Inflammatory macrophage treated with lipopolysaccharide for 1 hour (primary cell): ENCODE measurements at regions not wholly inside any gene's neighbourhood (a gene's known extent, or its start where the extent isn't known, plus 50 kb on each side); places are given as distances from the start of the nearest gene placed in this dataset.
"Not testable (repeated sequence)": the region's sequence is repeated elsewhere in the genome, so short reads cannot be mapped to it uniquely, and the experiment has no call there.

Experiments used
- DNase-seq, 2 donors: peaks; one replicate each; pipeline ENCODE4 v3.0.0-alpha.2; 2020 to 2022

DNA sequence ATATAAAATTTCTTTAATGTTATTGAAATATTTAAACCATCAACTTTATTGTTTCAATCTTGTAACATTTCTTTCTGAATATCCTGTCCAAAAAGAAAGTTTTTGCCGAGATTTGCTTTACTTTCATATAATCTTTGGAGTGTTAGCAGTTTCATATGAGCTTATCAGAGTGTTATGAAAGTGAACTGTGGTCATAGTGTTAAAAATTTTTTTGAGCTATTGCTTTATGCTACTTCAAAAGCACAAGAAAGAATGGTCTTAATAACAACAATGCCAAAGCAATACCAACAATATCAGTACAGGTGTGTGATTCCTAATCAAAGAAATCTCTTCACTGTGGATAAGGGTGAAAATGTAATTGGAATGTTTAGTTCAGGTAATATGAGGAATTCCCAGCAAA lies 1994.9 kb upstream of the FLRT2 start:
- DNase-seq, result no peak

DNA sequence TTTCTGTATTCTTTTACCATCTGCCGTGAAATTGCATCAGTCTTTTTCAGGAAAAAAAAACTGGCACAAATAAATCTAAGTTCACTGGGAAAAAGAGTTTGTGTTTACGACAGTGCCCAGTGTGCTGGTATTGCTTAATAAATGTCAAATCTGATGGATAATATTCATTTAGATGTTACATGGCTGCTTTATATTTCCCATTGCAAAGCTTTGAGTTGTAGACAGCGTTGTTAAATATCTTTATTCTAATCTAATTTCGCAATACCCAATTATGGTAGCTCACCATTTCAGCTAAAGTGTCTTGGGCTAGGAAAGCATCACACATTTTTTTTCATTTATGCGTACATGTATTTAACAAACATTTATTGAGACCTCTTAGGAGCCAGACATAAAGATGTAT lies 1994.5 kb upstream of the FLRT2 start:
- no peak for DNase-seq

DNA sequence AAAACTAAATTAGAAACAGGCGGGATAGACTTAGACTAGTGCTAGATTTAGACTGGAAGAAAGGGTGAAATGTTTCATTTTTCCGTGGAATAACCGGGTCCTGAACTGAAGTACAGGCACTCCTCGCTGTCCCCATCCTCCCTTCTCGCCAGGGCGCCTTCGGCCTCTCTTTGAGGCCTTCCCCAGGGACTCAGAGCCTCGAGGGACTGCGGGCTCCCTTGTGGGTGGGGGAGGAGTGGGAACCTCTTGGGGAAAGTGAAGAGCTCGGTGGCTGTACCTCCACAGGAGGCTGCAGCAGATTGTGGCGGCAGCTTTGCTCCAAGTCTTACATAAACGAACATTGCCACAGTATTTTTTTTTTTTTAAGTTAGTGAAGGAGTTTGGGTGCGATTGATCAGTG lies 1988.8 kb upstream of the FLRT2 start:
- DNase-seq, result no peak

DNA sequence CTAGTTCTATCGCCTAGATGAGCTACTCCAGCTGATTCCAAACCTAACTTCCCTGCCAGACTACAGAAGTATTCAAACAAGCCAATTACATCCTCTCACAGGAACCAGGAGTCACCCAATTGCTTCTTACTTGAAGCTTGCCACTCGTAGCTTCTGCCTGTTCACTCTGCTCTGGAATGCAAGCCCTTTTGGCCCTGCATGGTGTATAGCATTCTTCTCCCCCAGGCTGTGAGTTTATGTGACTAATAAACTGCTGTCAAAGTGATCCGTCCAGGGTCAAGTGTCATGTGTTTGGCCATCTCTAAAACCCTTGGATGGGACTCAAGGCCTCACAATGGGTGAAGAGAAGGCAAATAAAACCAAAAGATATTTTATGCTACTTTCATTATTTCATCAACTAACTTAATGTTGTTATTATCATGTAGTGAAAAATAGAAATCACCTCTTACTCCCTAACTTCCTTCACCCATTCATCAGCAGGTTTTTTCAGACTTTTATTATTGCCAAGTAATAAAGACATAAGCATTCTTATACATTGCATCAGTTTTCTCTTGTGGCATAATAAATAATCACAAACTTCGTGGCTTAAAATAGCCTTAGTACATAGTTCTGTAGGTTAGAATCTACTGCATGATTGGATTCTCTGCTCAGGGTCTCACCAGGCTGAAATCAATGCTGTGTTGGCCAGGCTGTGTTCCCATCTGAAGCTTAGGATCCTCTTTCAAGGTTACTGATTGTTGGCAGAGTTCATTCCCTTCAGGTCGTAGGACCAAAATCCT lies 1981.7 kb upstream of the FLRT2 start:
- DNase-seq, result no peak

DNA sequence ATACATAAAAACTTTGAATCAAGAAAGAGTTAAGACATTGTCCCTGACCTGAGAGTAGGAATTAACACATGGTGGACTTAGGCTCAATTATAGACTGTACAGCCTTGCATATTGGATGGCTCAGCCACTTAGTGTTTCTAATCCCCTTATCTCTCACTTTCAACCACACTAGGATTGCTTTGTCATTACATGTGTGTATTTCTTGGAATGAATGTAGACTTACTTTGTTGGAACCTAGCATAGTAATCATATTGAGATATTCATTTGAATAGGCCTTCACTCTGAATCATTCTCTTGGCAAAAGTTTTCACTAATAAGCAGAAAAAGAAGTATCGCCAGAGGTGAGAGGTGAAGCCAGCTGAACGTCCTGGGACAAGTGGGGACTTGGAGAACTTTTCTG lies 1973.9 kb upstream of the FLRT2 start:
- DNase-seq, result no peak

DNA sequence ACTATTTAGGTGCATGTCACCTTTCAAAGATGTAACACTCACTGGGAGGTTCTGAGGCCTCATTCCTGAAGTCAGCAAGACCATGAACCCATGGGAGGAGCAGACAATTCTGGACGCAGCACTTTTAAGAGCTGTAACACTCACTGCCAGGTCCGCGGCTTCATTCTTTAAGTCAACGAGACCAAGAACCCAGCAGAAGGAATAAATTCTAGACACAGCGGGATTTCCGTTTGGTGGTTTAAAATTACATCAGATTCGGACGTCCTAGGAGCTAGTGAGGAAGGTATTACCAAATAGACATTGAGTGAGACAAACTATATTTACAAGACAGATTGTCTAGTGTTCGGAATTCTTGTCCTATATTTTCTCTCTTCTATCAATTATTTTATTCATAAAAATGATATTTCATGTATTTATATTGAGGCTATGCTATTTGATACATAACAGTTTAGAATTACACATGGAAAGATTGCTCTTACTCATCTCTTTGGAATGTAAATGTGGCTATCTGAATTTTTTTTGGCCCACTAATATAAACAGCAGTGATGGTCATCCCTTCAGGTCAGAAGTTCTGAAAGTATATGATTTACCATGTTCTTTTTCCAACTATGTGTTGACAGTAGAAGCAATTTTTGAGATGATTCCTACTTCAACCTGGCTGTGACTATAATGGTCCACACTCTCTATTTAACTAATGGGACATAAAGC lies 1973.0 kb upstream of the FLRT2 start:
- DNase-seq, result no peak

DNA sequence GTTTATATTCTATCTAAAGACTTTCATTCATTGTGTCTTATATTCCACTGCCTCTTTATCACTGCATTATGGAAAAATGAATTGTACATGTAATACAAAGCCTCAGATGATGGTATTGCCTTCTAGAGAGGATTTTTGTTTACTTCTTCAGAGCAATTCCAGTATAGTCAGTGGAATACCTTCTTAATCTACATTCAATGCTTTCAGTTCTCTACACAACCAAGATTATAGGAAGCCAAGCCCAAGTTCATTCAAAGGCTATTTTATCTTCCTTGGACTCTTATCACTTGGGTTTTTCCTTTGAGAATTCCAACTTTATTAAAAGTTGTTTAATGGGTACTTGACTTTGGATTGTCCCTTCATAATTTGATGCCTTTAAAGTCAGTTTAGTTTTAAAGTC lies 1971.0 kb upstream of the FLRT2 start:
- no peak for DNase-seq

DNA sequence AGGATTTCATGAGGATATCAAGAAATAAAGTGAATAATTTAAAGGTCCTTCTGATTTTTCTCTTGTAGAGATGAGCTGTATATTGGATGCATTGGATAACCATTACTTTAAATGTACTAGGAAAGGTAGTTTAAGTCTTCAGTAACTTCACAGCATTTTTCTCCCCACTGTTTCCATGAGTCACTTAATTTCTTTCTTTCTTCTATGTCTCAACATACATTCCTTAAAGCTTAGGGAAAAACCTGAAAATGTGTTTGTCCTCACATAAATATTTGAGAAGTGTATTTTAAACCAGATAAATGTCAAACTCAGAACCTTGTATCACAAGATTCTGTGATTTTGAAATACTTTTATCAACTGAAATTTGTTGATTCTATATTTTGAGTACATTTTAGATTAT lies 1970.2 kb upstream of the FLRT2 start:
- no peak for DNase-seq

DNA sequence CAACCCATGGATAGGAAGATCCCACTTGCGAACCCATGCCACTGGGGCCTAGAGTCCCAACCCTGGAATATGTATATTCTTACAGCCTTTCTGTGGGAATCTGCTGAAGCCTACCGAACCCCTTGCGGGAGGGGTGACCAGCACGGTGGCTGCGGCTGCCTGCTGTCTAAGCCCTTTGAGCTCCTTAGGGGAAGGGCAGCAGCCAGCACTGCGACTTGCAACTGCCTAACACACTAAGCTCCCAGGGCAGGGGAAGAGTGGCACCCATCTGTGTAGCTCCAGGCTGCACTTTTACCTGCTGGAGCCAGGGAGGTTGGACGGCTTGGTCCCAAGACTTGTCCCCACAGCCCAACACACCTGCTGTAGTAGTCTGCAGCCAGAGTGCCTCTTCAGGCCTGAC lies 1968.7 kb upstream of the FLRT2 start:
- DNase-seq, result no peak

DNA sequence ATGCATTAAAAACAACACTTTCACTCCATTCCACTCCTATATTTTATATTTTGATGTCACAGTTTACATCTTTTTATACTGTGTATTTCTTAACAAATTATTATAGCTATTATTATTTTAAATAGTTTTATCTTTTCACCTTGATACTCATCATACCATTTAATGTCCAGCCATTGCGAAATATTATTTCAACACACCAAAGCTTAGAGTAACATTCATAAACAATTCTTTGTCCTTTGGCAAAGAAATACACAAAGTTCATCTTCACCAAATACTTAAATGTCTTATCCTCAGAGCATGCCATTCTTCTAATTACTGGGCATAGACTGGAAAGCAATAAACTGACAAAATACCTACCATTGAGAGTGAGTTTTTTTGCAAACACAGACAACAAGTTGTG lies 1963.4 kb upstream of the FLRT2 start:
- no peak for DNase-seq

DNA sequence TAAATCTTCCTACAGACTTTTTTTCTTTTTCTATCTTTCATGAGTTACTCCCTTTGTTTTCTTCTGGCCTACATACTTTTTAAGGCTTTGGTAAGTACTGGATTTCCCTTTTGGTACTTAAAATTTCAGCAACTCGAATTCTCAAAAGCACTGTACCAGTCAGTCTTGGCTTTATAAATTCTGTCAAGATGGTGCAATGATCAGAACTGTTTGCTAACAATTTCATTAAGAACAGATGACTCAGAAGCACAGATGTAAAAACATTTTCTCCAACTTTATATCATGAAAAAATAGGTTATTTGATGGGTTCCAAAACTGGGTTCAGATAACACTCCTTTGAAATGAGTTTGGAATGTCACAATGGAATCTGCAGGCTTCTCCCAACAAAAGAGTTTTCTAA lies 1961.8 kb upstream of the FLRT2 start:
- no peak for DNase-seq

DNA sequence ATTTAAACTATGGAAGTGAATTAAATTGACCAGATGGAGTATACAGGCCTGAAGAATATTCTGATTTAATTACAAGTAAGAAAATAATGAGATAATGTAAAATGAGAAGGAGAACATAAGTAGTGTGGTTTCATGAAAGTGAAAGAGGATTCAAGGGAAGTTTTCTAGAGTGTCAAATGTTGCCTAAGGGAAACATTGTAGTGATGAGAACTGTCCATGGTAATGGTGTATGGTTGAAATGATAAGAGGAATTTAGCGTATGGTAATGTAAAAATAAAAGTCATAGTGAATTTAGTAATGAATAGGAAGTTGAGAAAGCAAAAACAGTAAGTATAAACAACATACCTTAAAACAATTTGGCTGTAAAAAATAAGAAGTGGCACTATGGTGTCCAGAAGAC lies 1954.6 kb upstream of the FLRT2 start:
- DNase-seq, result no peak

DNA sequence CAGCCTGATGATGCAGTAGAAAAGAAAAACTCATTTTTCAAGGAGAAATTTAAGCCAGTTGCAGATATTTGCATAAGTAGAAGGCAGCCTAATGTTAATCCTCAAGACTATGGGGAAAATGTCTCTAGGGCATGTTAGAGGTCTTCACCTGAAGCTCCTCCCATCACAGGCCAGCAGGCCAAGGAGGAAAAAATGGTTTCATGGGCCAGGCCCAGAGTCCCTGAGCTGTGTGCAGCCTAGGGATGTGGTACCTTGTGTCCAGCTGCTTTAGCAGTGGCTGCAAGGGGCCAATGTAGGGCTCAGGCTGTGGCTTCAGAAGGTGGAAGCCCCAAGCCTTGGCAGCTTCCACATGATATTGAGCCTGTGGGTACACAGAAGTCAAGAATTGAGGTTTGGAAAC lies 1946.7 kb upstream of the FLRT2 start:
- no peak for DNase-seq

DNA sequence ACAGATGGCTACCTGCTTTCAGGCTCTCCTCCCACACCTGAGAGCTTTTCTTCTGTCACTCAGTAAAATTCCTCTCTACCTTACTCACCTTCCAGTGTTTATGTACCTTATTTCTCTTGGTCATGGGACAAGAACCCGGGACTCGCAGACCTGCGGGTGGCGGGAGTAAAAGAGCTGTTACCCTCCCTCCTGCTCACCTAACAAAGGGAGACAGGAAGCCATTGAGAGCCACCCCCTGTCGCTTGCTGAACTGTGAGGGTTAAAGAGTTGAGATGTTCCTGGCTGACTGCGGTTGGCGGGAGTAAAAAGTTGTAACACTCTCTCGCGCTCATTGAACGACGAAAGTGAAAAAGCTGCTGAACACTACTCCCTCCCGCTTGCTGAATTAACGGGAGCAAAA lies 1935.1 kb upstream of the FLRT2 start:
- DNase-seq, result no peak

DNA sequence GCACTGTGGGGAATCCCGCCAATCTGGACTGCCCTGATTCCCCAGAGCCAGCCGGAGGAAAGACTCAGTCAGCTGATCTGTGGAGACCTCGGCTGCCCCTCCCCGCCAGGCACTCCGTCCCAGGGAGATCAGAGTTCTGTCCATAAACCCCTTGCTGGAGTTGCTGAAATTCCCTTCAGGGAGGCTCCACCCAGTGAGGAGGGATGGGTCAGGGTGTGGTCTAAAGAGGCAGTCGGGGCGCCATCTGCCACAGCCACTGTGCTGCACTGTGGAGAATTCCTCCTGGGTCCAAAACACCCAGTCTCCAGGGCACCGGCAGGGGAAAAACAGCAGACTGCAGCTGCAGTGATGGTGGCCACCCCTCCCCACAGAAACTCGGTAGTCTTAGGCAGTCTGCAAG lies 1922.3 kb upstream of the FLRT2 start:
- no peak for DNase-seq

DNA sequence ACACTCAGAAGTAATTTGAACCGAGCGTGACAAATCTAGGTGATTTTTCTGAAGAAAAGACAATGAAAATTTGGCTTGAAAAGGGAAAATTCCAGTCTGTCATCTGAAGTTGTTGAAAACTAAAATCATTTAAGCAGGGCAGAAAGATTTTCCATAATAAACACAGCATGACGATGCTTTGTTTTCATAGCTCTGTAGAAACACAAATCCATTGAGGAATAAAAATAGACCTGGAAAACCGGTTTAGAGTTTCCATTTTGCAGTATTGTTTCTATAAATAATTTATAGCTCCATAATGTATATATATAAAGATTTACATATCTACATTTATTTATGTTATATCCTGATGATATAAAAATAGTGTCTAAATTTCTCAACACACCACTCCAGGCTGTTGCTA lies 1918.5 kb upstream of the FLRT2 start:
- DNase-seq, result no peak

DNA sequence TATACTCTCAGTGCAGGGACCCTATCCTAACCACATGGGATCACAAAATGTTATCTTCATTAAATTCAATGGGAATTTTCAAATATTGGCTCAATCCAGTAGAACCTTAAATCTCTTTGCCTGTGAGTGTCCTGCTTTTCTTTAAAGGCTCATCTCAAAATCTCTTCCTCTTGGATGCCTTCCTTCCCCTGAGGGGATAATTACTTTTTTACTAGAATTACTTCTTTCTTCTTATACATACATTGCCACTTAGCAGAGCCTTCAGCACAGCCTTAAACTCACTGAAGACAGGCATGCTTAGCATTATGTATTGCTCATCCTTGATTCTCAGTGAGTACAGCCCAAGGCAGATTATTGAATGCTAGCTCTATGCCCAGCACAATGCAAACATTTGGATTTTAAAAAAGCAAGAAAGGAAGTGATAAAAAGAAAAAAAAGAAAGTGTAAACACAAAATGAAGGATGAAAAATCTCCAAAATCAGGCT lies 1918.0 kb upstream of the FLRT2 start:
- no peak for DNase-seq

DNA sequence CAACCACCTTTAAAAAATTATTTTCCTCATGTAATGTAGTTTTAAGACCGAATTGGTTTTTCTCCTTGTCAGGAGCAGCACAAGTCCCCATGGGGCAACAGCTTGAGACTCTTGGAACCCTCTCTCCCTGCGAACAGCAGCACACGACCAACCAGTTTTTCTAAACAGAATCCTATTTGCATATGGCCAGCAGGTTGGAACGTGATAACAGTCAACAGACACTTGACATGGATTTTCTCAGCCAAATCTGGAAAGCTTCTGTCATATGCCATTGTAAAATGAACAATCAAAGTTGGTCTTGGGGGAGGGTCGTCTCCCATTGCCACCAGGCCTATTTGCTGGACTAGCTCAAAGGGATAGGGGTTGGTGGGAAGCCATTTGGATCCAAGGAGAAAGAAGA lies 1915.0 kb upstream of the FLRT2 start:
- DNase-seq, result no peak

DNA sequence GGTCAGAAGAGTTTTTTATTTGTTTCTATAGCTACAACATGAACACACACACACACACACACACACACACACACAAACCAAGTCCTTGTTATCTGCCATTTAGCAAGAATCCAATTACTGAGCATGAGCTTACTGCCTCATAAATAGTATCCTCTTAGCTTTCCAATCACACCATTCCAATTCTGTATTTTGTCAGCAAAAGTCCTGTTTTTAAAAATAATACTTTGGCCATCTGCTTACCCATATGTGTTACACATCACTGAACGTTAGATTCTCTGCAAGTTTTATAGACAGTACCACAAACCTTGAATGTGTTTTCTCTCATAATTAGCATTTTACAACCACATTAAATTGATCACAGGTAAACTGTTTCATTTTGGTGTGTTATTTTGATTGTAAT lies 1905.4 kb upstream of the FLRT2 start:
- no peak for DNase-seq

DNA sequence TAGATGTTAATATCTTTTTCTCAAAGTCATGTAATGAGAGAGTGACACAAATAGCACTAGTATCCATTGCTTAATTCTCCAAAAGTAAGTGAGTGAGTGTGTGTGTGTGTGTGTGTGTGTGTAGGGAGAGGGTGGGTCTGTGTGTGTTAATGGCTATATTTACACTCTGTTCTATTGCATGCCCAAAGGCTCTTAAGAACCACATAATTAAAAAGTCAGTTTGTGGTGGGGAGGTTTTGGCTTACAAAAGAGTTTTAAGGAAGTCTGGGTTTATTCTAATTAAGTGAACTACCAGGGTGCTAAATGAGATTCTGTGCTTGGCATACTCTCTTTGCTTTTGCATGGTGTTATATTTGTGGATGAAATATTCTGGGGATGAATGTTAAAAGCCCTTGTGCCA lies 1897.6 kb upstream of the FLRT2 start:
- no peak for DNase-seq

DNA sequence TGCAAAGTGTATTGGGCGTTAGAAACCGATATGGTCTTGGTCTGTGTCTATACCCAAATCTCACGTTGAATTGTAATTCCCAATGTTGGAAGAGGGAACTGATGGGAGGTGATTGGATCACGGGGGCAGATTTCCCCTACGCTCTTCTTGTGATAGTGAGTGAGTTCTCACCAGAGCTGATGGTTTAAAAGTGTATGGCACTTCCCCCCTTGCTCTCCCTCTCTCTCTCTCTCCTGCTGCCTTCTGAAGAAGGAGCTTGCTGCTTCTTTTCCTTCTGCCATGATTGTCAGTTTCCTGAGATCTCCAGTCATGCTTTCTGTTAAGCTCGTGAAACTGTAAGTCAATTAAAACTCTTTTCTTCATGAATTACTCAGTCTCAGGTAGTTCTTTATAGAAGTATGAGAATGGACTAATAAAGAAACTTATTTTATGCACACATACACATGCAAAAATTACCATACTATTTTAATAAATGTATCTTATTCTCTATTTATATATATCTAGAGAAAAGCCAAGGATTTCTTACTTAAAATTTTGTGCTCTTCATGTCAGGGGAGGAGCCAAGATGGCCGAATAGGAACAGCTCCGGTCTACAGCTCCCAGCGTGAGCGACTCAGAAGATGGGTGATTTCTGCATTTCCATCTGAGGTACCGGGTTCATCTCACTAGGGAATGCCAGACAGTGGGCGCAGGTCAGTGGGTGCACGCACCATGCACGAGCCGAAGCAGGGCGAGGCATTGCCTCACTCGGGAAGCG lies 1891.0 kb upstream of the FLRT2 start:
- no peak for DNase-seq

DNA sequence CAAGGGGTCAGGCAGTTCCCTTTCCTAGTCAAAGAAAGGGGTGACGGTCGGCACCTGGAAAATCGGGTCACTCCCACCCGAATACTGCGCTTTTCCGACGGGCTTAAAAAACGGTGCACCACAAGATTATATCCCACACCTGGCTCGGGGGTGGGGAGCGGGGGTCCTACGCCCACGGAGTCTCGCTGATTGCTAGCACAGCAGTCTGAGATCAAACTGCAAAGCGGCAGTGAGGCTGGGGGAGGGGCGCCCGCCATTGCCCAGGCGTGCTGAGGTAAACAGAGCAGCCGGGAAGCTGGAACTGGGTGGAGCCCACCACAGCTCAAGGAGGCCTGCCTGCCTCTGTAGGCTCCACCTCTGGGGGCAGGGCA lies 1890.5 kb upstream of the FLRT2 start:
- not testable (repeated sequence) for DNase-seq

DNA sequence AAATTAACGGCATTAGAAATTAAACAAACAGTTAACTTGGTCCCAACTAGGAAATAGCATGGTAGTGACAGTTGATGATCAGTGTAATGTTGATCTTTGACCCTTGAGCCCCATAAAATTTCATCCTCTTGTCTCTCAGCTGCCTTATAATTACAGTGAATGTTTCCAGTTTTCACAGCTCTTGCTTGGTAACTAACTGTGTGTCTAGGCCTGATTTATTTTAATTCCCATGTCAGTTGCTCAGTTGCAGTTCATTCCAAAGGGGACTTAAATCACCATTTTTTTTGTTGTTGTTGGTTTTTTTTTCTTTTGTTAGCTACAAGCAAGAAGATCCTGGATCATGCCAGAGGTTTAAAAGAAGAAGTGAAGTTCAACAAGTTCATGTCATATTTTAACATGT lies 1883.7 kb upstream of the FLRT2 start:
- DNase-seq, result no peak

DNA sequence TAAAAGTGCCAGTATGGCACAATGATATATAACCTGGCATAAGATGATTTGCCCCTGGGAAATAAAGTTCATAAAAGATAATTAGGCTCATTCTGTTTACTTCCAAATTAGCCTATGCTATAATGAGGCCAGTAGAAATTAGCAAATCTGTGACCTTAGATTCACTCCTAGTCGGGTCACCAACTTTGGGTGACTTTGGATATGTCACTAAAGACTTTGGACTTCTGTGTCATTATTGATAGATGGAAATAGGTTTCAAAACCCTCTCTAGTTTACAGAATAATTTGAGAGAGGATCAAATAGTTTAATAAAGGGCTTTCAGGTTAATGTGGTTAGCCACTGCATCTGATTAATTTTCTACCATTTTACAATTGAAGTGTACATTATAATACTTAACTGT lies 1869.3 kb upstream of the FLRT2 start:
- DNase-seq, result no peak
